ENCODE measurements at regions not wholly inside any gene's neighbourhood (a gene's known extent, or its start where the extent isn't known, plus 50 kb on each side); places are given as distances from the start of the nearest gene placed in this dataset.

GRCh38 chr12:73181244-73181643 lies 909.1 kb downstream of the TRHDE start:
- TF ChIP-seq CTCF (IDR thresholded peaks at IDR 0.05; ENCODE audit: low read length) (no peak), EZH2 (optimal IDR thresholded peaks at IDR 0.05; ENCODE audit: low read depth, low read length) (no peak)

Measured in MM.1S (cell line).